ENCODE measurements at regions not wholly inside any gene's neighbourhood (a gene's known extent, or its start where the extent isn't known, plus 50 kb on each side); places are given as distances from the start of the nearest gene placed in this dataset.
"Not testable (repeated sequence)": the region's sequence is repeated elsewhere in the genome, so short reads cannot be mapped to it uniquely, and the experiment has no call there.

GRCh38 chr7:96775046-96775445 lies 65.4 kb upstream of the SEM1 start (continued):
- no peak for TF ChIP-seq EGR1 (IDR thresholded peaks at IDR 0.05; ENCODE audit: low read depth in 2 of 2)
- no peak for TF ChIP-seq YY1 (IDR thresholded peaks at IDR 0.05)
- TF ChIP-seq TAF1 (conservative IDR thresholded peaks at IDR 0.05) = no peak
- no peak for TF ChIP-seq ZBTB33 (IDR thresholded peaks at IDR 0.05)
- TF ChIP-seq HNF4A (conservative IDR thresholded peaks at IDR 0.05) = no peak
- no peak for TF ChIP-seq RXRA (IDR thresholded peaks at IDR 0.05)
- no peak for TF ChIP-seq HNF4G (IDR thresholded peaks at IDR 0.05)
- no peak for TF ChIP-seq JUND (IDR thresholded peaks at IDR 0.05)
- TF ChIP-seq RAD21 (IDR thresholded peaks at IDR 0.05) = no peak

- DNase-seq (ENCODE audit: low spot score) = no peak
- peak in 1 of 2 donors; percentile 59 for TF ChIP-seq RAD21 (IDR thresholded peaks at IDR 0.05)
- no peak for TF ChIP-seq JUND (IDR thresholded peaks at IDR 0.05)
- no peak for TF ChIP-seq REST (IDR thresholded peaks at IDR 0.05)
- Histone ChIP-seq H3K36me3 (ENCODE audit: control insufficient read depth in 4 of 4, insufficient read depth in 3 of 4, low read depth in 1 of 4, low read length in 3 of 4) (no peaks in the 10 kb centered on the region), H3K27me3 (ENCODE audit: control insufficient read depth in 4 of 4, insufficient read depth in 4 of 4, low read length in 3 of 4) (no peaks in the 10 kb centered on the region), H3K4me3 (ENCODE audit: low read depth in 1 of 3, low read length in 3 of 3) (no peak overlapping the region), H3K4me1 (ENCODE audit: control insufficient read depth in 4 of 4, insufficient read depth in 4 of 4, low read length in 3 of 4) (no peaks in the 10 kb centered on the region), H3K9me3 (ENCODE audit: control insufficient read depth in 4 of 4, low read length in 3 of 4) (no peaks in the 10 kb centered on the region), H3K9ac (ENCODE audit: low read depth in 1 of 2, low read length in 2 of 2) (no peak overlapping the region), H3K27ac (ENCODE audit: low read depth in 1 of 2, low read length in 2 of 2) (no peak overlapping the region)
- 79% methylated on average over 3 of the region's 3 CpGs for WGBS
Observed at GRCh38 chr7:96778263-96778662, 68.6 kb upstream of the SEM1 start.

- no peak overlapping the region for H3K27ac ChIP-seq (ENCODE audit: low read depth in 1 of 2, low read length in 2 of 2)
- H3K9me3 ChIP-seq (ENCODE audit: control insufficient read depth in 4 of 4, low read length in 3 of 4) = no peaks in the 10 kb centered on the region
- no peaks in the 10 kb centered on the region for H3K27me3 ChIP-seq (ENCODE audit: control insufficient read depth in 4 of 4, insufficient read depth in 4 of 4, low read length in 3 of 4)
- no peaks in the 10 kb centered on the region for H3K4me1 ChIP-seq (ENCODE audit: control insufficient read depth in 4 of 4, insufficient read depth in 4 of 4, low read length in 3 of 4)
- H3K4me3 ChIP-seq (ENCODE audit: low read depth in 1 of 3, low read length in 3 of 3) = no peak overlapping the region
- no peaks in the 10 kb centered on the region for H3K36me3 ChIP-seq (ENCODE audit: control insufficient read depth in 4 of 4, insufficient read depth in 3 of 4, low read depth in 1 of 4, low read length in 3 of 4)
- H3K9ac ChIP-seq (ENCODE audit: low read depth in 1 of 2, low read length in 2 of 2) = no peak overlapping the region
- TF ChIP-seq TAF1 (conservative IDR thresholded peaks at IDR 0.05) = no peak
- no peak for TF ChIP-seq ATF3 (IDR thresholded peaks at IDR 0.05)
- no peak for TF ChIP-seq NR2F2 (IDR thresholded peaks at IDR 0.05)
- no peak for TF ChIP-seq CTCF (IDR thresholded peaks at IDR 0.05; ENCODE audit: low read depth, low read length, missing input control)
- TF ChIP-seq YY1 (IDR thresholded peaks at IDR 0.05) = no peak
- TF ChIP-seq FOXA1 (IDR thresholded peaks at IDR 0.05) = no peak
- no peak for TF ChIP-seq HNF4G (IDR thresholded peaks at IDR 0.05)
- no peak for DNase-seq (ENCODE audit: low spot score)
Observed at GRCh38 chr7:96781919-96782318, 72.3 kb upstream of the SEM1 start.

- H3K27ac ChIP-seq (ENCODE audit: low read depth in 1 of 2, low read length in 2 of 2); DNase-seq (ENCODE audit: low spot score); H3K9me3 ChIP-seq (ENCODE audit: control insufficient read depth in 4 of 4, low read length in 3 of 4); H3K4me3 ChIP-seq (ENCODE audit: low read depth in 1 of 3, low read length in 3 of 3); H3K9ac ChIP-seq (ENCODE audit: low read depth in 1 of 2, low read length in 2 of 2); H3K27me3 ChIP-seq (ENCODE audit: control insufficient read depth in 4 of 4, insufficient read depth in 4 of 4, low read length in 3 of 4); H3K36me3 ChIP-seq (ENCODE audit: control insufficient read depth in 4 of 4, insufficient read depth in 3 of 4, low read depth in 1 of 4, low read length in 3 of 4); H3K4me1 ChIP-seq (ENCODE audit: control insufficient read depth in 4 of 4, insufficient read depth in 4 of 4, low read length in 3 of 4): not testable (repeated sequence)
- WGBS = 74% methylated on average over 7 of the region's 7 CpGs
Observed at GRCh38 chr7:96782686-96783298, 73.1 kb upstream of the SEM1 start.
